Kidney (tissue), 13 donors: ENCODE measurements at regions not wholly inside any gene's neighbourhood (a gene's known extent, or its start where the extent isn't known, plus 50 kb on each side); places are given as distances from the start of the nearest gene placed in this dataset.

Experiments used
- DNase-seq, 5 donors: peaks; one replicate each; pipeline ENCODE4 v3.0.0-alpha.2; 2013 to 2020
- FAIRE-seq: peaks from 2 replicates; lab custom pipeline; 2012; peaks lifted over from hg19 to GRCh38; lab: Jason Lieb, UNC
- H3K27ac ChIP-seq, 2 donors: one replicate each; pipeline ENCODE4 v1.7.0; 2013; ENCODE audit warnings: low read depth in 2 of 2, low read length in 2 of 2, inconsistent platforms in 1 of 2
- H3K27me3 ChIP-seq: one replicate; pipeline ENCODE4 v1.7.1; 2013; ENCODE audit warnings: low read length, inconsistent platforms; ENCODE audit not compliant: control insufficient read depth, insufficient read depth
- H3K36me3 ChIP-seq, 3 donors: one replicate each; pipeline versions ENCODE4 v1.7.0 to v1.7.1; 2013; ENCODE audit warnings: low read length in 3 of 3, control low read depth in 1 of 3, inconsistent platforms in 1 of 3; ENCODE audit not compliant: insufficient read depth in 3 of 3, control insufficient read depth in 2 of 3
- H3K4me1 ChIP-seq, 3 donors: one replicate each; pipeline versions ENCODE4 v1.7.0 to v1.7.1; 2013; ENCODE audit warnings: low read length in 3 of 3, inconsistent platforms in 1 of 3, low read depth in 1 of 3; ENCODE audit not compliant: control insufficient read depth in 2 of 3, insufficient read depth in 2 of 3
- H3K4me3 ChIP-seq, 3 donors: one replicate each; pipeline versions ENCODE4 v1.7.0 to v1.8.1; 2013; ENCODE audit warnings: low read length in 3 of 3, control low read depth in 1 of 3, inconsistent platforms in 1 of 3
- H3K9ac ChIP-seq, 3 donors: one replicate each; pipeline versions ENCODE4 v1.7.0 to v1.7.1; 2013; ENCODE audit warnings: low read length in 3 of 3, control low read depth in 1 of 3, inconsistent platforms in 1 of 3
- H3K9me3 ChIP-seq, 3 donors: one replicate each; pipeline versions ENCODE4 v1.7.0 to v1.7.1; 2013; ENCODE audit warnings: low read length in 3 of 3, control low read depth in 1 of 3, inconsistent platforms in 1 of 3; ENCODE audit not compliant: control insufficient read depth in 2 of 3, insufficient read depth in 1 of 3
- CTCF ChIP-seq: IDR thresholded peaks from 3 replicates; pipeline ENCODE4 v1.5.1; 2012; ENCODE audit warnings: mild to moderate bottlenecking, moderate library complexity, borderline replicate concordance; ENCODE audit not compliant: insufficient read depth; ENCODE audit errors: extremely low read depth
- intact Hi-C: fragments of 100-400 bp; cut with DNase I; formaldehyde crosslinking; loops from one replicate; pipeline ENCODE4 v1.11.1; 2022
- donor health status: control.
- donor health status: control.
- donor health status: control.
- donor health status: control.
- donor health status: control.
- donor health status: DM: yes; HTN: yes; CAD: no.
- donor health status: Normal renal cell carcinoma (clear cell type).

GRCh38 chr15:62287066-62287857 lies 122.2 kb upstream of the C2CD4B start:
- DNase-seq: no peak
- H3K9me3 ChIP-seq: no peaks in the 10 kb centered on the region
- H3K4me3 ChIP-seq: no peak overlapping the region
- H3K27ac ChIP-seq: no peak overlapping the region
- no peaks in the 10 kb centered on the region for H3K4me1 ChIP-seq
- intact Hi-C loops: no loop called here
- no peaks in the 10 kb centered on the region for H3K27me3 ChIP-seq
- no peaks in the 10 kb centered on the region for H3K36me3 ChIP-seq
- no peak overlapping the region for H3K9ac ChIP-seq
- FAIRE-seq: no peak
- no peak for TF ChIP-seq CTCF

- Histone ChIP-seq H3K9ac (no peak overlapping the region), H3K27me3 (no peaks in the 10 kb centered on the region), H3K4me3 (no peak overlapping the region), H3K4me1 (no peaks in the 10 kb centered on the region), H3K27ac (no peak overlapping the region), H3K9me3 (no peaks in the 10 kb centered on the region), H3K36me3 (no peaks in the 10 kb centered on the region)
- FAIRE-seq (no peak), DNase-seq (no peak)
- intact Hi-C loops: no loop called here
- TF ChIP-seq CTCF: no peak
Measured at GRCh38 chr15:62288361-62289017, 123.4 kb upstream of the C2CD4B start.

- FAIRE-seq: no peak
- no peak overlapping the region for H3K9ac ChIP-seq
- no peak for DNase-seq
- H3K9me3 ChIP-seq: no peaks in the 10 kb centered on the region
- no peaks in the 10 kb centered on the region for H3K36me3 ChIP-seq
- TF ChIP-seq CTCF: no peak
- intact Hi-C loops: no loop called here
- no peaks in the 10 kb centered on the region for H3K4me1 ChIP-seq
- H3K27me3 ChIP-seq: no peaks in the 10 kb centered on the region
- no peak overlapping the region for H3K4me3 ChIP-seq
- H3K27ac ChIP-seq: no peak overlapping the region
Measured at GRCh38 chr15:62291262-62291661, 126.2 kb upstream of the C2CD4B start.
